Endothelial cell of umbilical vein (primary cell): ENCODE measurements at regions not wholly inside any gene's neighbourhood (a gene's known extent, or its start where the extent isn't known, plus 50 kb on each side); places are given as distances from the start of the nearest gene placed in this dataset.

Experiments
- BruUV-seq: library from RNA; stranded (reverse); fragments of 400-500 nt; replicated peaks from 2 replicates; lab custom pipeline; 2021; lab: Mats Ljungman, UMichigan
- CTCF ChIA-PET: fragments of 300-600, 350-600 bp; sonication (Branson Sonifier 250); formaldehyde crosslinking; loops from one replicate; lab custom pipeline; 2021; ENCODE audit warnings: antibody characterized with exemption, inconsistent platforms; lab: Charles Lee
- POLR2A ChIA-PET: fragments of 300-600, 350-600 bp; sonication (Branson Sonifier 250); formaldehyde crosslinking; loops from one replicate; lab custom pipeline; 2021; ENCODE audit warnings: antibody characterized with exemption, inconsistent platforms; lab: Charles Lee
- DNase-seq: peaks from one replicate; pipeline ENCODE4 v3.0.0-alpha.2; 2011; ENCODE audit warnings: low read depth, low spot score
- FAIRE-seq: peaks from 2 replicates; lab custom pipeline; 2011; peaks lifted over from hg19 to GRCh38; lab: Jason Lieb, UNC
- H2AFZ ChIP-seq: 2 replicates; pipeline ENCODE4 v1.6.0; 2012; ENCODE audit warnings: low read depth, low read length, control low read depth, inconsistent platforms
- H3K27ac ChIP-seq: 2 replicates; pipeline ENCODE4 v1.5.1; 2011; ENCODE audit warnings: low read depth, mild to moderate bottlenecking, control low read depth, low read length, moderate library complexity; ENCODE audit not compliant: insufficient read depth
- H3K27me3 ChIP-seq, 2 experiments: 2 replicates each; pipeline versions ENCODE4 v1.6.0 to v1.6.1; 2011; ENCODE audit warnings: low read length in 2 of 2, mixed read lengths in 1 of 2; ENCODE audit not compliant: control insufficient read depth in 2 of 2, insufficient read depth in 2 of 2
- H3K36me3 ChIP-seq, 2 experiments: 2 replicates in 1 of 2; 3 replicates in 1 of 2; pipeline ENCODE4 v1.5.1; 2011; ENCODE audit warnings: low read length in 2 of 2, mild to moderate bottlenecking in 1 of 2, moderate library complexity in 1 of 2; ENCODE audit not compliant: control insufficient read depth in 2 of 2, insufficient read depth in 2 of 2; ENCODE audit errors: extremely low read depth in 1 of 2
- H3K4me1 ChIP-seq: 3 replicates; pipeline ENCODE4 v1.5.1; 2011; ENCODE audit warnings: mild to moderate bottlenecking, low read length; ENCODE audit not compliant: control insufficient read depth, insufficient read depth; ENCODE audit errors: extremely low read depth
- H3K4me2 ChIP-seq: 2 replicates; pipeline ENCODE4 v1.6.1; 2011; ENCODE audit warnings: low read length, control low read depth, mixed read lengths; ENCODE audit not compliant: insufficient read depth
- H3K4me3 ChIP-seq, 3 experiments: fragments of 200-600 bp in 1 of 3; sonication (generic), shearing (Covaris generic) in 1 of 3; replicated peaks in 1 of 3; 2 replicates each; pipeline ENCODE4 v1.5.1; 2011 to 2016; ENCODE audit warnings: control low read depth in 3 of 3, low read length in 3 of 3, mild to moderate bottlenecking in 2 of 3, inconsistent platforms in 1 of 3, low read depth in 1 of 3, moderate library complexity in 1 of 3; ENCODE audit not compliant: insufficient read depth in 1 of 3
- H3K79me2 ChIP-seq: 2 replicates; pipeline ENCODE4 v1.6.0; 2012; ENCODE audit warnings: low read length, inconsistent platforms; ENCODE audit not compliant: control insufficient read depth, insufficient read depth
- H3K9ac ChIP-seq: replicated peaks from 2 replicates; pipeline ENCODE3; 2011; ENCODE audit warnings: low read length, control low read depth; ENCODE audit not compliant: insufficient read depth; ENCODE audit errors: extremely low read depth
- H3K9me1 ChIP-seq: replicated peaks from 3 replicates; pipeline ENCODE4 v1.6.0; 2011; ENCODE audit warnings: mild to moderate bottlenecking, low read length; ENCODE audit not compliant: control insufficient read depth, insufficient read depth; ENCODE audit errors: extremely low read depth
- H3K9me3 ChIP-seq: replicated peaks from 2 replicates; pipeline ENCODE4 v1.5.1; 2012; ENCODE audit warnings: low read length, inconsistent platforms; ENCODE audit not compliant: control insufficient read depth, insufficient read depth
- H4K20me1 ChIP-seq: replicated peaks from 2 replicates; pipeline ENCODE3; 2011; ENCODE audit warnings: mild to moderate bottlenecking, low read length; ENCODE audit not compliant: control insufficient read depth, insufficient read depth; ENCODE audit errors: extremely low read depth
- EZH2 ChIP-seq: IDR thresholded peaks from 2 replicates; pipeline ENCODE4 v1.6.1; 2012; ENCODE audit warnings: borderline replicate concordance, low read depth, mild to moderate bottlenecking, moderate library complexity, low read length, inconsistent platforms; ENCODE audit not compliant: severe bottlenecking
- FOS ChIP-seq: IDR thresholded peaks from 2 replicates; pipeline ENCODE4 v1.6.1; 2011; ENCODE audit warnings: mild to moderate bottlenecking, low read length, moderate library complexity, borderline replicate concordance; ENCODE audit not compliant: insufficient read depth
- GATA2 ChIP-seq: IDR thresholded peaks from 2 replicates; pipeline ENCODE4 v1.7.0; 2011; ENCODE audit warnings: low read depth, mild to moderate bottlenecking, moderate library complexity, mixed read lengths, low read length; ENCODE audit not compliant: insufficient read length, insufficient read depth
- JUN ChIP-seq: IDR thresholded peaks from 2 replicates; pipeline ENCODE4 v1.6.1; 2011; ENCODE audit warnings: borderline replicate concordance, low read depth; ENCODE audit not compliant: insufficient read length, insufficient read depth
- MYC ChIP-seq: IDR thresholded peaks from one replicate; pipeline ENCODE4 v1.6.1; 2011; ENCODE audit warnings: mild to moderate bottlenecking, low read depth, low read length
- POLR2A ChIP-seq: IDR thresholded peaks from 2 replicates; pipeline ENCODE4 v1.6.1; 2012; ENCODE audit warnings: low read depth, mild to moderate bottlenecking, control low read depth, low read length
- POLR2AphosphoS5 ChIP-seq: IDR thresholded peaks from 2 replicates; pipeline ENCODE4 v1.6.1; 2012; ENCODE audit warnings: low read depth, mild to moderate bottlenecking, control low read depth, low read length, moderate library complexity; ENCODE audit not compliant: insufficient read depth
- dilution Hi-C: fragments of 300-500 bp; cut with MboI; formaldehyde crosslinking; loops from one replicate; pipeline ENCODE4 v1.15.0; 2019; ENCODE audit warnings: low sequenced_read_pairs; ENCODE audit not compliant: extremely low pct_ligation_motif_present
- intact Hi-C: fragments of 100-400 bp; cut with micrococcal nuclease; formaldehyde crosslinking; loops from one replicate; pipeline ENCODE4 v1.10.0; 2022
- TF ChIP-seq, protein P1 (sequence below), 2 donors: IDR thresholded peaks; 1 replicate in 1 of 2; 2 replicates in 1 of 2; pipeline ENCODE4 v1.5.1; 2011; ENCODE audit warnings: low read length in 2 of 2, mild to moderate bottlenecking in 2 of 2, moderate library complexity in 2 of 2, control low read depth in 1 of 2, inconsistent platforms in 1 of 2, low read depth in 1 of 2; ENCODE audit not compliant: insufficient read depth in 1 of 2; ENCODE audit errors: extremely low read depth in 1 of 2
- TF ChIP-seq, protein P2 (sequence below): IDR thresholded peaks from 2 replicates; pipeline ENCODE4 v1.6.1; 2011; ENCODE audit not compliant: insufficient read depth, insufficient read length

DNA sequence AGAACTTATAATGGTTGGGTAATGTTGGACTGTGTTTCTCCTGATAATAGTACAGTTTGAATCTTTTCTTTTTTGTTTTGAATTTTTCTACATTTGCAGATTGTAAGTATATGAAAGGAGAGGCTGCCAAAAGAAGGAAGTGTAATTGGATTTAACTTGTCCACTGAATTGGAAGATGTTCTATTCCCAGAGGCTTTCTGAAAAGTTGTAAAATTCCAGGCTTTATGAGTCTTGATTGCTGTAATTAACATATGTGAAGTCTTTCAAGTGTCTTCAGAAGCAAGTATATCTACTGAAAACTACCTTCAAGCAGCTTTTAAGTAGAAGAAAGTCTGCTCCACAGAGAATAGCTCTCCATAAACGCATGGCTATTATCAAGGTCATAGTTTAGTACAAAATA, 2456.4 kb downstream of the PCDH7 start:
- CTCF ChIA-PET, result no interaction called here
- H4K20me1 ChIP-seq, result no peaks in the 10 kb centered on the region
- no peaks in the 10 kb centered on the region for H3K79me2 ChIP-seq
- H2AFZ ChIP-seq, result no peak overlapping the region
- no TSS peak for BruUV-seq
- H3K9ac ChIP-seq, result no peak overlapping the region
- POLR2A ChIA-PET, result no interaction called here
- dilution Hi-C loops (no loop called here), intact Hi-C loops (no loop called here)
- H3K9me1 ChIP-seq, result no peaks in the 10 kb centered on the region
- TF ChIP-seq, protein P1, sequence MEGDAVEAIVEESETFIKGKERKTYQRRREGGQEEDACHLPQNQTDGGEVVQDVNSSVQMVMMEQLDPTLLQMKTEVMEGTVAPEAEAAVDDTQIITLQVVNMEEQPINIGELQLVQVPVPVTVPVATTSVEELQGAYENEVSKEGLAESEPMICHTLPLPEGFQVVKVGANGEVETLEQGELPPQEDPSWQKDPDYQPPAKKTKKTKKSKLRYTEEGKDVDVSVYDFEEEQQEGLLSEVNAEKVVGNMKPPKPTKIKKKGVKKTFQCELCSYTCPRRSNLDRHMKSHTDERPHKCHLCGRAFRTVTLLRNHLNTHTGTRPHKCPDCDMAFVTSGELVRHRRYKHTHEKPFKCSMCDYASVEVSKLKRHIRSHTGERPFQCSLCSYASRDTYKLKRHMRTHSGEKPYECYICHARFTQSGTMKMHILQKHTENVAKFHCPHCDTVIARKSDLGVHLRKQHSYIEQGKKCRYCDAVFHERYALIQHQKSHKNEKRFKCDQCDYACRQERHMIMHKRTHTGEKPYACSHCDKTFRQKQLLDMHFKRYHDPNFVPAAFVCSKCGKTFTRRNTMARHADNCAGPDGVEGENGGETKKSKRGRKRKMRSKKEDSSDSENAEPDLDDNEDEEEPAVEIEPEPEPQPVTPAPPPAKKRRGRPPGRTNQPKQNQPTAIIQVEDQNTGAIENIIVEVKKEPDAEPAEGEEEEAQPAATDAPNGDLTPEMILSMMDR (IDR thresholded peaks at IDR 0.05; ENCODE audit: extremely low read depth in 1 of 2, insufficient read depth in 1 of 2, low read depth in 1 of 2, low read length in 2 of 2), result no peak
- H3K4me2 ChIP-seq, result no peak overlapping the region
- DNase-seq, result no peak
- H3K27me3 ChIP-seq, result no peaks in the 10 kb centered on the region
- FAIRE-seq, result no peak
- H3K36me3 ChIP-seq, result no peaks in the 10 kb centered on the region
- no peak overlapping the region for H3K27ac ChIP-seq
- H3K4me3 ChIP-seq, result no peak overlapping the region
- no peaks in the 10 kb centered on the region for H3K4me1 ChIP-seq
- no peaks in the 10 kb centered on the region for H3K9me3 ChIP-seq

DNA sequence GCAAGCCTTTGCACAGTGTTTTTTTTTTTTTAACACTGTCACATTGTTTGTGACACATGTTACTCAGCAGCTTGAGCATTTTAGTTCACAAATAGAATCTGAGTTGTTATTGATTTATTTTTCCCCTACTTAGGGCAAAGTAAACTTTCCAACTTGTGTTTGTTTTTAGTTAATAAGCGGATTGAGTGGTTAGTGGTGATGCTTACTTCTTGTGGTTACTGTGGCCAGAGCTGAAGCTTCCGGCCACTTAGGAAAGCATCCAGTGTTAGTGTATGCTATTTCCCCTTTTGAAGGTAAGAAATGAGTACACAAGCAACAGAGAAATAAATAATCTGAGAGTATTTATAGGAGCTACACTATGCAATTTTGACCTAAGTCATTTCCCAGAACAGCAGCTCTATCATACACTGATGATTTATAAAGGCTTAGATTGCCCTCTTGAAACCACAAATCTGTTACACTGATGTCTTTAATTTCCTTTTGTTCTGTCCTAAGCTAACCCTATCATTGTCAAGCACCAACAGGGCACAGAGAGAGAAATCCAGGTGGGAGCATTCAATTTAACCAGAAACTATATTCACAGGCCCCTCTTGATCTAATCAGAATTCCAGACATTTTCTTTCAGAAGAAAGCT, 2464.6 kb downstream of the PCDH7 start:
- dilution Hi-C loops, result no loop called here
- TF ChIP-seq JUN (no peak), EZH2 (no peak), MYC (no peak), POLR2AphosphoS5 (no peak), FOS (no peak), GATA2 (no peak), POLR2A (no peak)
- TF ChIP-seq, protein P2, sequence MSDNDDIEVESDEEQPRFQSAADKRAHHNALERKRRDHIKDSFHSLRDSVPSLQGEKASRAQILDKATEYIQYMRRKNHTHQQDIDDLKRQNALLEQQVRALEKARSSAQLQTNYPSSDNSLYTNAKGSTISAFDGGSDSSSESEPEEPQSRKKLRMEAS, result no peak
- TF ChIP-seq, protein P1 (IDR thresholded peaks at IDR 0.05; ENCODE audit: extremely low read depth in 1 of 2, insufficient read depth in 1 of 2, low read depth in 1 of 2, low read length in 2 of 2), result no peak
- Histone ChIP-seq H3K4me3 (no peak overlapping the region), H3K36me3 (no peaks in the 10 kb centered on the region), H3K79me2 (no peaks in the 10 kb centered on the region), H3K4me2 (no peak overlapping the region), H3K27ac (no peak overlapping the region), H3K4me1 (no peaks in the 10 kb centered on the region), H2AFZ (no peak overlapping the region), H3K9me3 (peaks cover 2% of the 10 kb centered on the region), H4K20me1 (no peaks in the 10 kb centered on the region), H3K9ac (no peak overlapping the region), H3K9me1 (no peaks in the 10 kb centered on the region), H3K27me3 (no peaks in the 10 kb centered on the region)
- DNase-seq (no peak), FAIRE-seq (no peak)
- intact Hi-C loops, result no loop called here
- POLR2A ChIA-PET, result no interaction called here
- BruUV-seq, result no TSS peak
- CTCF ChIA-PET, result no interaction called here
